H1 (cell line): ENCODE measurements at regions not wholly inside any gene's neighbourhood (a gene's known extent, or its start where the extent isn't known, plus 50 kb on each side); places are given as distances from the start of the nearest gene placed in this dataset.

Experiments
- CTCF ChIA-PET: fragments of 300-600 bp; sonication (Branson Sonifier 250); formaldehyde crosslinking; loops from one replicate; lab custom pipeline; 2021; ENCODE audit not compliant: partially characterized antibody; lab: Charles Lee
- POLR2A ChIA-PET: fragments of 300-600 bp; sonication (Branson Sonifier 250); formaldehyde crosslinking; loops from one replicate; lab custom pipeline; 2021; ENCODE audit warnings: inconsistent platforms; ENCODE audit not compliant: partially characterized antibody; lab: Charles Lee
- DNase-seq, 2 experiments: peaks; one replicate each; pipeline versions ENCODE4 v3.0.0 to v3.0.0-alpha.2; 2010 to 2022; ENCODE audit warnings: low spot score in 2 of 2, low read depth in 1 of 2, mixed read lengths in 1 of 2
- FAIRE-seq: peaks from 2 replicates; lab custom pipeline; 2011; peaks lifted over from hg19 to GRCh38; lab: Jason Lieb, UNC
- H2AFZ ChIP-seq: 2 replicates; pipeline ENCODE4 v1.8.1; 2012; ENCODE audit warnings: low read length, inconsistent platforms
- H2AK5ac ChIP-seq: 2 replicates; pipeline ENCODE4 v1.6.1; 2013; ENCODE audit warnings: low read depth, low read length
- H2BK120ac ChIP-seq: replicated peaks from 2 replicates; pipeline ENCODE3; 2013; ENCODE audit warnings: low read depth, low read length, inconsistent platforms
- H2BK12ac ChIP-seq: 2 replicates; pipeline ENCODE4 v1.6.1; 2013; ENCODE audit warnings: low read depth, low read length
- H2BK15ac ChIP-seq: 2 replicates; pipeline ENCODE4 v1.6.1; 2013; ENCODE audit warnings: low read length
- H2BK20ac ChIP-seq: 2 replicates; pipeline ENCODE4 v1.6.1; 2013; ENCODE audit warnings: low read length
- H2BK5ac ChIP-seq: 2 replicates; pipeline ENCODE4 v1.6.1; 2013; ENCODE audit warnings: low read depth, low read length
- H3K14ac ChIP-seq: 2 replicates; pipeline ENCODE4 v1.6.1; 2013; ENCODE audit warnings: inconsistent platforms; ENCODE audit not compliant: insufficient read length
- H3K18ac ChIP-seq: 2 replicates; pipeline ENCODE4 v1.6.1; 2013; ENCODE audit warnings: low read length; ENCODE audit errors: extremely low read depth
- H3K23ac ChIP-seq: 2 replicates; pipeline ENCODE4 v1.6.1; 2013; ENCODE audit warnings: inconsistent platforms; ENCODE audit not compliant: insufficient read length
- H3K23me2 ChIP-seq: 2 replicates; pipeline ENCODE4 v1.6.1; 2013; ENCODE audit warnings: low read depth, low read length
- H3K27ac ChIP-seq: 2 replicates; pipeline ENCODE4 v1.6.1; 2011; ENCODE audit warnings: low read depth, low read length, inconsistent platforms
- H3K27me3 ChIP-seq, 4 experiments: replicated peaks in 1 of 4; 1 replicate in 1 of 4; 2 replicates in 3 of 4; pipeline versions ENCODE4 v1.6.1 to v1.8.1; 2011 to 2013; ENCODE audit warnings: low read length in 3 of 4, mild to moderate bottlenecking in 3 of 4, inconsistent platforms in 2 of 4, mixed read lengths in 2 of 4, moderate library complexity in 1 of 4; ENCODE audit not compliant: control insufficient read depth in 3 of 4, insufficient read depth in 3 of 4; ENCODE audit errors: extremely low read depth in 1 of 4
- H3K36me3 ChIP-seq, 4 experiments: 2 replicates each; pipeline versions ENCODE4 v1.6.1 to v1.8.1; 2011 to 2013; ENCODE audit warnings: mild to moderate bottlenecking in 4 of 4, low read length in 3 of 4, moderate library complexity in 2 of 4, control low read depth in 1 of 4, inconsistent platforms in 1 of 4; ENCODE audit not compliant: insufficient read depth in 4 of 4, control insufficient read depth in 2 of 4
- H3K4ac ChIP-seq: replicated peaks from 2 replicates; pipeline ENCODE3; 2013; ENCODE audit warnings: low read length, low read depth, mixed read lengths, inconsistent platforms; ENCODE audit not compliant: insufficient read length
- H3K4me1 ChIP-seq, 4 experiments: replicated peaks in 1 of 4; 1 replicate in 1 of 4; 2 replicates in 3 of 4; pipeline versions ENCODE4 v1.6.1 to v1.8.1; 2011 to 2013; ENCODE audit warnings: low read length in 3 of 4, inconsistent platforms in 2 of 4, mixed read lengths in 1 of 4; ENCODE audit not compliant: insufficient read depth in 4 of 4, control insufficient read depth in 3 of 4
- H3K4me2 ChIP-seq, 2 experiments: 2 replicates each; pipeline versions ENCODE4 v1.6.1 to v1.8.1; 2011 to 2013; ENCODE audit warnings: low read depth in 2 of 2, low read length in 2 of 2, control low read depth in 1 of 2, inconsistent platforms in 1 of 2, mild to moderate bottlenecking in 1 of 2; ENCODE audit not compliant: insufficient read depth in 1 of 2
- H3K4me3 ChIP-seq, 4 experiments: fragments of 200-600, 300-600 bp in 1 of 4; sonication (generic), shearing (Covaris generic), sonication (Bioruptor Twin) in 1 of 4; 2 replicates each; pipeline versions ENCODE4 v1.5.1 to v1.8.1; 2011 to 2016; ENCODE audit warnings: low read length in 4 of 4, low read depth in 3 of 4, control low read depth in 2 of 4, inconsistent platforms in 2 of 4, mild to moderate bottlenecking in 2 of 4, mixed read lengths in 1 of 4, moderate library complexity in 1 of 4; ENCODE audit not compliant: insufficient read depth in 2 of 4; ENCODE audit errors: extremely low read depth in 1 of 4
- H3K56ac ChIP-seq: replicated peaks from 2 replicates; pipeline ENCODE3; 2013; ENCODE audit warnings: low read depth, mild to moderate bottlenecking, mixed read lengths, low read length, inconsistent platforms; ENCODE audit not compliant: insufficient read length
- H3K79me1 ChIP-seq: 2 replicates; pipeline ENCODE4 v1.6.1; 2013; ENCODE audit warnings: low read depth, low read length, control low read depth
- H3K79me2 ChIP-seq, 2 experiments: 2 replicates each; pipeline versions ENCODE4 v1.6.1 to v1.8.1; 2012 to 2013; ENCODE audit warnings: low read length in 2 of 2, mild to moderate bottlenecking in 2 of 2, inconsistent platforms in 1 of 2; ENCODE audit not compliant: insufficient read depth in 2 of 2, control insufficient read depth in 1 of 2
- H3K9ac ChIP-seq, 4 experiments: replicated peaks in 1 of 4; 1 replicate in 1 of 4; 2 replicates in 3 of 4; pipeline versions ENCODE4 v1.6.1 to v1.8.1; 2011 to 2013; ENCODE audit warnings: low read depth in 3 of 4, low read length in 3 of 4, control low read depth in 2 of 4, mild to moderate bottlenecking in 2 of 4, moderate library complexity in 2 of 4, inconsistent platforms in 1 of 4; ENCODE audit errors: extremely low read depth in 1 of 4
- H3K9me3 ChIP-seq, 2 experiments: 2 replicates each; pipeline versions ENCODE4 v1.6.1 to v1.8.1; 2012 to 2013; ENCODE audit warnings: mild to moderate bottlenecking in 2 of 2, moderate library complexity in 2 of 2, control low read depth in 1 of 2, inconsistent platforms in 1 of 2, low read depth in 1 of 2, low read length in 1 of 2, mixed read lengths in 1 of 2; ENCODE audit not compliant: insufficient read depth in 2 of 2
- H4K20me1 ChIP-seq, 2 experiments: replicated peaks in 1 of 2; 2 replicates each; pipeline versions ENCODE3 to v1.8.1; 2011 to 2013; ENCODE audit warnings: inconsistent platforms in 2 of 2, low read length in 2 of 2, mild to moderate bottlenecking in 1 of 2; ENCODE audit not compliant: insufficient read depth in 2 of 2, control insufficient read depth in 1 of 2
- H4K5ac ChIP-seq: 2 replicates; pipeline ENCODE4 v1.6.1; 2013; ENCODE audit warnings: low read length, low read depth, mixed read lengths, inconsistent platforms; ENCODE audit not compliant: insufficient read length
- H4K8ac ChIP-seq: 2 replicates; pipeline ENCODE4 v1.8.0; 2013; ENCODE audit warnings: mild to moderate bottlenecking, moderate library complexity, low read length, inconsistent platforms; ENCODE audit not compliant: insufficient read depth; ENCODE audit errors: extremely low read depth
- H4K91ac ChIP-seq: replicated peaks from 2 replicates; pipeline ENCODE3; 2013; ENCODE audit warnings: low read length, mixed read lengths, inconsistent platforms; ENCODE audit not compliant: insufficient read length
- CTCF ChIP-seq, 3 experiments: IDR thresholded peaks; 1 replicate in 2 of 3; 2 replicates in 1 of 3; pipeline versions ENCODE4 v1.5.1 to v1.6.1; 2011; ENCODE audit warnings: low read length in 3 of 3, mild to moderate bottlenecking in 3 of 3, inconsistent platforms in 2 of 3, low read depth in 1 of 3, moderate library complexity in 1 of 3; ENCODE audit not compliant: insufficient read depth in 1 of 3; ENCODE audit errors: control extremely low read depth in 1 of 3
- GABPA ChIP-seq: IDR thresholded peaks from 2 replicates; pipeline ENCODE4 v1.6.1; 2011; ENCODE audit warnings: mild to moderate bottlenecking, low read length, moderate library complexity, borderline replicate concordance; ENCODE audit not compliant: insufficient read depth
- HDAC2 ChIP-seq, 2 experiments: fragments of 300-600 bp in 1 of 2; sonication (generic) in 1 of 2; IDR thresholded peaks; 2 replicates each; pipeline ENCODE4 v1.6.1; 2011 to 2012; ENCODE audit warnings: low read depth in 2 of 2, low read length in 2 of 2, mild to moderate bottlenecking in 2 of 2, moderate library complexity in 2 of 2, borderline replicate concordance in 1 of 2, inconsistent platforms in 1 of 2
- KDM4A ChIP-seq: IDR thresholded peaks from one replicate; pipeline ENCODE4 v1.7.1; 2012; ENCODE audit warnings: low read depth, mild to moderate bottlenecking, moderate library complexity, low read length, inconsistent platforms; ENCODE audit not compliant: severe bottlenecking
- MAFK ChIP-seq: IDR thresholded peaks from 2 replicates; pipeline ENCODE4 v1.6.1; 2012; ENCODE audit warnings: low read depth, mild to moderate bottlenecking, improper control_type of control experiment, low read length
- POLR2A ChIP-seq, 2 experiments: IDR thresholded peaks; 1 replicate in 1 of 2; 2 replicates in 1 of 2; pipeline ENCODE4 v1.6.1; 2011; ENCODE audit warnings: low read depth in 2 of 2, low read length in 2 of 2, mild to moderate bottlenecking in 2 of 2; ENCODE audit errors: control extremely low read depth in 1 of 2
- POU5F1 ChIP-seq: IDR thresholded peaks from 2 replicates; pipeline ENCODE4 v1.6.1; 2011; ENCODE audit warnings: low read depth, mild to moderate bottlenecking, low read length, moderate library complexity
- RXRA ChIP-seq: IDR thresholded peaks from 2 replicates; pipeline ENCODE4 v1.6.1; 2011; ENCODE audit warnings: low read depth, mild to moderate bottlenecking, low read length, moderate library complexity; ENCODE audit not compliant: insufficient read depth
- SP2 ChIP-seq: IDR thresholded peaks from 2 replicates; pipeline ENCODE4 v1.6.1; 2012; ENCODE audit warnings: mild to moderate bottlenecking, low read length, inconsistent platforms
- SUZ12 ChIP-seq: fragments of 200-600 bp; sonication (generic); IDR thresholded peaks from 2 replicates; pipeline ENCODE4 v1.6.1; 2012; ENCODE audit warnings: mild to moderate bottlenecking, inconsistent platforms, low read length, moderate library complexity, mixed read lengths
- WGBS, 2 experiments: shearing (Covaris generic) in 1 of 2; methylation state at CpG; one replicate each; pipeline versions ENCODE4 v1.1.6 to v1.1.7; 2013 to 2015; ENCODE audit warnings: low lambda C conversion rate in 2 of 2, mixed read lengths in 2 of 2, inconsistent platforms in 1 of 2, low coverage in 1 of 2, missing lambda C conversion rate in 1 of 2; ENCODE audit not compliant: insufficient replicate concordance in 2 of 2, insufficient coverage in 1 of 2, insufficient read length in 1 of 2; ENCODE audit errors: extremely low coverage in 1 of 2, missing lambda C conversion rate in 1 of 2; 5-methylcytosine and 5-hydroxymethylcytosine counted together

GRCh38 chr6:33962246-33963027, 158.6 kb upstream of the MLN start:
- H3K79me1 ChIP-seq = no peaks in the 10 kb centered on the region
- H2BK12ac ChIP-seq = 0 out of 2 replicates have a peak overlapping the region, but pooled peaks have one; percentile 5
- POLR2A ChIA-PET = no interaction called here
- no peak overlapping the region for H3K14ac ChIP-seq
- no peak overlapping the region for H2AK5ac ChIP-seq
- no peak overlapping the region for H2BK15ac ChIP-seq
- H3K9ac ChIP-seq = no peak overlapping the region
- no peak overlapping the region for H3K56ac ChIP-seq
- no peak overlapping the region for H3K18ac ChIP-seq
- no peaks in the 10 kb centered on the region for H3K79me2 ChIP-seq
- H3K4me2 ChIP-seq = no peak overlapping the region
- no peak overlapping the region for H2BK120ac ChIP-seq
- no peak for DNase-seq
- H3K9me3 ChIP-seq = no peaks in the 10 kb centered on the region; a peak in 1 of 4 replicates
- H3K23me2 ChIP-seq = peaks cover 1% of the 10 kb centered on the region; the same call in 1 of the 2 replicates
- peaks cover 8 to 11% (median 9%) of the 10 kb centered on the region in 4 experiments for H3K4me1 ChIP-seq
- H2AFZ ChIP-seq = no peak overlapping the region
- no peaks in the 10 kb centered on the region for H3K27me3 ChIP-seq
- no peaks in the 10 kb centered on the region for H4K20me1 ChIP-seq
- WGBS, 2 experiments = 89% methylated on average over 16 of the region's 16 CpGs; no CpG with 5 or more reads in 1 of the 2 experiments
- no peak overlapping the region for H2BK5ac ChIP-seq
- no peak overlapping the region for H4K5ac ChIP-seq
- H3K23ac ChIP-seq = no peak overlapping the region
- H3K36me3 ChIP-seq = no peaks in the 10 kb centered on the region
- no peak overlapping the region for H3K4ac ChIP-seq
- no peak for FAIRE-seq
- no peak overlapping the region for H3K4me3 ChIP-seq
- no peak overlapping the region for H3K27ac ChIP-seq
- H4K8ac ChIP-seq = no peak overlapping the region
- H4K91ac ChIP-seq = peak overlapping the region; percentile 25
- no peak overlapping the region for H2BK20ac ChIP-seq
- CTCF ChIA-PET = interaction anchor here (0.6 to 15.0 kb wide), 15 partner anchors 8 to 193 kb away, joined by 3 to 234 read pairs (median 11); no protein-coding TSS in a partner anchor
- TF ChIP-seq HDAC2 (IDR thresholded peaks at IDR 0.05; ENCODE audit: borderline replicate concordance in 1 of 2, low read depth in 2 of 2, low read length in 2 of 2) (no peak), CTCF (IDR thresholded peaks at IDR 0.05; ENCODE audit: control extremely low read depth in 1 of 3, insufficient read depth in 1 of 3, low read depth in 1 of 3, low read length in 3 of 3) (no peak), GABPA (no peak), RXRA (no peak), POLR2A (IDR thresholded peaks at IDR 0.05; ENCODE audit: control extremely low read depth in 1 of 2, low read depth in 2 of 2, low read length in 2 of 2) (no peak), POU5F1 (no peak), KDM4A (no peak), MAFK (no peak), SP2 (no peak), SUZ12 (no peak)
